ENCODE measurements at regions not wholly inside any gene's neighbourhood (a gene's known extent, or its start where the extent isn't known, plus 50 kb on each side); places are given as distances from the start of the nearest gene placed in this dataset.

DNA sequence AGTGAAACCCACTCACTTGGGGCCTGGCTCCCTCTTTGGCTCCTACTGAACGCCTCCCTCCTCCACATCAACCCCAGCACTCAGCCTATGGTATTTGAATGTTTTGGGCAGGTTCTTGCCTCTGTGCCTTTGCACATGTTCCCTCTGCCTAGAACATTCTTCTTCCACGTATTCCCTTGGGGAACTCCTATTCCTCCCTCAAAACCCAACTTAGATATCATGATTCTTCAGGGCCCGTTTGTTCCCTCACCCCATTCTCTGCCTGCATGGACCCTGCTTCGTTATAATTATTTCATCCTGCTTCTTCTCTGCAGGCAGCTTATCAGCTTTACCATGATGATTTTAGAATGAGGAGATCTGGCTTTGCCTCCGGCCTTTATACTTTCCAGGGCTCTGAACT, 215.0 kb upstream of the IER5L start:
- DNase-seq (ENCODE audit: low read depth in 4 of 4, low spot score in 3 of 4), result no peak

DNA sequence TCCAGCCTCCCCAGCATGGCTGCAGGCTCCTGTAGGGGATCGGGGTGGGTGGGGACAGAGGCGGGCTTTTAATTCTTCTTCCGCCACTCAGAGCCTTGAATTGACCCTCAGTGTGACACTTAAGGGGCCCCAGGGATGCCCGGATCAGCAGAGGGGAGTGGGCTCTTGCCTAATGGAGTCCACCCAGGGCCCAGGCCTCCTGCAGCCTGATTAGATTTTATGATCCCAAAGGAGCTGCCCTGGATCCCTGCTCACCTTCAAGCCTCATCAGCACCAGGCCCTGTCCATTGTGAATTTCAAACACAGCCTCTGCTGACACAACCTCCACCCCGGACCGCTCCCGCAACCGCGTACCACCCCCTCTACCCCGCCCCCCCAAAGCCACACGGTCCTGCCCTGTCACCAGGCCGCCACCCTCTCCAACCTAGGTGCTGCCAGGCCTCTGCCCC, 214.1 kb upstream of the IER5L start:
- DNase-seq (ENCODE audit: low read depth in 4 of 4, low spot score in 3 of 4), result no peak

DNA sequence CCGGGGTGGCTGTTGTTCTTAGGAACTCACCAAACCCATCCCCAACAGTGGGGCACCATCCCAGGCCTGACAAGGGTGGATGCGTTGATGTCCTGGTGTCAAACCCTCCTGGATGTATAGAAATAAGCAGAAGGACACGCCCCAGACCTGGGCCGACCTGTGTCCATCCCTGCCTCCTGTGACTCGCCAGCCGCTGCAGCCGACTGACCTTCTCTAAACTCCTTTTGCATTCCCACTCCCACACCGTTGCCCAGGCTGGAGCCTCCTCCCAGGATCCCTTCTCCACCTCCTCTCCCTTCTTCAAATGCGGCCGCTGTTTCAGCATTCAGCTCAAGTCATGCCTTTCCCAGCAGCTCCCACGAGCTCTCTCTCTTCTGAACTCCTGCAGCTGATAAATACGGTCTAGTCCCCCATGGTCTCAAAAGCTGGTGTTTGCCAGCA, 213.2 kb upstream of the IER5L start:
- DNase-seq (ENCODE audit: low read depth in 4 of 4, low spot score in 3 of 4), result no peak

DNA sequence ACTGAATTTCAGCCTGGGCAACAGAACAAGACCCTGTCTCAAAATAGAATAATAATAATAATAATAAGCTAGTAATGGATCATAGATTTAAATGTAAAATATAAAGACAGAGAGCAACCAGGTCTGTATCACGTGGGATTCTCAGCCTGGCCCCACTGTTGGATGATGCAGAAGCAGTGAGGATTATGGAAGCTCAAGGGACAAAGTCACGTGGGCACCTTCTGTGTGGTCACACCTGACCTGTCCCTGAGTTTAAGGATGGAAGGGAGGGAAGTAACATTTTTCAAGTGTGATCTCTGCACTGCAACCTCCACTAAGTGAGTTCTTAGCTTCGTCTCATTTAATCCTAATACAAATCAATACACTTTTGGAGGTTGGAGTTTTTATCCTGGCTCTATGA, 212.5 kb upstream of the IER5L start:
- no peak for DNase-seq (ENCODE audit: low read depth in 4 of 4, low spot score in 3 of 4)

DNA sequence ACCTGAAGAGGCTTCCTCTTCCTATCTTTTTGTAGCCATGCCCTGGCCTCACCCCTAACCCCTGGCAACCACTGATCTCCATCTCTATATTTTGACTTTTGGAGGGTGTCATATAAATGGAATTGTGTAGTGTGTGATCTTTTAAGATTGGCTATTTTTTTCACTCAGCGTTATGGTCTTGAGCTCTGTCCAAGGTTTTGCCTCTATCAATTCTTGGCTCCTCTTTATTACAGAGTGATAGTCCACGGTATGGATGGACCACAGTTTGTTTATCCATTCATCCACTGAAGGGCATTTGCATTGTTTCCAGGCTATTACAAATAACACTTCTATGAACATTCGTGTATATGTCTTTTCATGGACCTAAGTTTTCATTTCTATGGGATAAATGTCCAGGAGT, 209.8 kb upstream of the IER5L start:
- DNase-seq (ENCODE audit: low read depth in 4 of 4, low spot score in 3 of 4), result no peak

DNA sequence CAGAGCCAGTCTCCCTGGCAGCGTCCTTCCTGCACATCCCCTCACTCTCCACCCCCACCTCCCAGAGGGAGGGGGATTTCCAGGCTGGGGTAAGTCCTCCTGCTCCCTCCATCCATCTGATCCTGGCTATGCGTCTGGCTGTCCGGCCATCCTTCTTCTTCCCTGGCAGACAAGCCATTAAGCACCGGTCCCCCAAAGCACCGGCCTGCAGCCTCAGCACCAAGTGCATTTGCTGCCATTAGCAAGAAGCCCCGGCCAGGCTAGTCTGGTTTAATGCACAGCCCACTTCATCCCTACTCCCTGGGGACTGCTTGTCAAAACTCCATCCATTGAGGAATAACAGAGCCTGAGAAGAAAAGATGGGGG, 208.7 kb upstream of the IER5L start:
- no peak for DNase-seq (ENCODE audit: low read depth in 4 of 4, low spot score in 3 of 4)

DNA sequence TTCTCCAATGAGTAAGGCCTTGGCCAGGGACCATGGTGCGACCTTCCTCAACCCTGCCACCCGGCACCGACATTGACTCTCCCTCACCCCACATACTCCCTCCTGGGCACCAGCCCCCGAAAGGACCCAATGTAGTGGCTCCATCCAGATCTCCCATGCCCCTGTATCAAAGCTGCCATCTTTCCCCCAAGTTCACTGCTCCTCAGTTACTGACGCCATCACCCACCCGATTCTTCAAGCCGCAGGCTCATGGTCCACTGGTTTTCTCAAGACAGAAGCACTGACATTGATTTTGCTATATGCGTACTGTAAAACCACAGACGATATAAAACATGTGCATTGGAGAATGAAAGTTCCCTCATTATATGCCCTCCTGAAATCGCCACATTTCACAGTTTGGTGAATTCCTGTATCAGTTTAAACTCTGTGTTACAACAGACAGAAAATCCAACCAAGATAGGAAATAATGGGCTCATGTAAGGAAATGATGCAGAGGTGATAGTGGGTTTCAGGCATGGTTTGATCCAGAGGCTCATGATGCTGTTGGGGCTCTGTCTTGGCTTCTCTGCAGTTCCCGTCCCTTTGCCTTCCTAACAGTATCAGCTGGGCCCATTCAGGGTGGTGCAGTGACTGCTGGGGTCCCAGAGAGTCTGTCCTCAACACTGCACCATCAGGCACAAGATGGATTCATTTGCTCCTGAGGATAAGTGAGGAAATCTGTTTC, 207.3 kb upstream of the IER5L start:
- DNase-seq (ENCODE audit: low read depth in 4 of 4, low spot score in 3 of 4), result no peak

DNA sequence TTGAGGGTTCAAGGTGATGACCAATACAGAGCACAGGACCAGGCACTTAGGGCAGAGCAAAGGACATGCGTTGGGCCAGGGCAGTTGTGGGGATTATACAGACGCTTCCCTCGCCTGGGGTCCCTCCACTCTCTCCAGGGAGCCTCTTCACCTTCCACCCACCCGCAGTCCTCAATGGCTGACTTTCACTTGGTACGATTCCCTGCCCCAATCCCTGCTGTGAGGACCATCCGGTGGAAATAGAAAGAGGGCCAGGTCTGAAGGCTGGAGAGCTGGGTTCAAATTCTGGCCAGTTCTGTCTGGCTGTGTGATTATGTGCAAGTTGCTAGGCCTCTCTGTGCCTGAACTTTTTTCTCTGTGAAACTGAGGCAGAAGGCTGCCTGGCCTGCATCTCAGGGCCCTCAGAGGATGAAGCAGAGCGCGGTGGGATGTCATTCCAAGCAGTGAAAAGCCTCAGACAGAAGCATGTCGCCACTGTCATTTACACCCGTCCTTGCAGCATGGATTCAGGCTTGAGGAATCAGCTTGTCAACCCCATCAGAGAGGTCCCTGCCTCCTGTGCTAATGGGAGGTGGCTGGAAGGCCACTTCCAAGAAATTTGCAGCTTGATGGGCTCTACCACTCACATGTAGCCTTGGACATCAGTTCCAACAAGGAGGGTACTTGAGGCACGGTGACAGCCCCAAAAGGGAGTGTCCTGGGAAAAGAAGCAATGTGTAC, 206.6 kb upstream of the IER5L start:
- DNase-seq (ENCODE audit: low read depth in 4 of 4, low spot score in 3 of 4), result no peak

DNA sequence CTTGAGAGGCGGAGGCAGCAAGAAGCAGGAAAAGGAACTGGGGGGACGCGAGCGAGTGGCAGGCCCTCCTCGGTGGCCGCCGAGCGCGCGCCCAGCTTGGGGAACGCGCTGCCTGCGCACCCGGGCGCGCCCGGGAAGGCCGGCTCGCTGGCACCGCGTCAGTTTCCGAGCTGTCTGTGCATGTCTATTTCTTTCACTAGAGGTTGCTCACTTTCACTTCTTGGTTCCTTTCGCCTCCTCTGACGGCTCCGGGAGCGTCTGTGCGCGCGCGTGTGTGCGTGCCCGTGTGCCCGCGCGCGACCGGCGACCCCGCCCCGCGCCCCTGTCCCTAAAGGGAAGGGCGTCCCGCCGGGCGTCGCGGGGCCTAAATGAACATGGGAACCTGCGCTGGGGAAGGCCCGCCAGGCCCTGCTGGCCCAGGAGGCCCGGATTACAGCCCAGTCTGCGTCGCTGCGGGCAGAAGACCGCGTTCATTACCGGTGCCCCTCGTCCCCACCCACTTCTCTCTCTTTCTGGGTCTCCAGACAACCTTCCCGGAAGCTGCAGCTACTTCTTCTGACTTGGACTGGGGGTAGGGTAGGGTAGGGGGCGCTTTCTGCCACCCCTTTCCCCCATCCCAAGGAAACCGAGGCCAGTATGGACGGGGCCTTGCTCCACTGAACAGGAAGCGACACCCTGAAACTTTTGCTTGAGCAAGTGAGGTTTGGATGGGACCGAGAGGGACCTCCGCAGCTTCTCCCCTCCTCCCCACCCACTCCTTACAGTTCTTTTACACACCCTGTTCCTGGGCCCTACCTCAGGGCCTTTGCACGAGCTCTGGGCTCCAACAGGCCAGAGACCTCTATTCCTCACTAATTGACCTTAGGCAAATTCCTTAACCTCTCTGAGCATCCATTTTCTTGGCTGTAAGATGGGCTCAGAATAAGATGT, 205.8 kb upstream of the IER5L start:
- peak in 1 of 4 donors; percentile 67 for DNase-seq (ENCODE audit: low read depth in 4 of 4, low spot score in 3 of 4)

DNA sequence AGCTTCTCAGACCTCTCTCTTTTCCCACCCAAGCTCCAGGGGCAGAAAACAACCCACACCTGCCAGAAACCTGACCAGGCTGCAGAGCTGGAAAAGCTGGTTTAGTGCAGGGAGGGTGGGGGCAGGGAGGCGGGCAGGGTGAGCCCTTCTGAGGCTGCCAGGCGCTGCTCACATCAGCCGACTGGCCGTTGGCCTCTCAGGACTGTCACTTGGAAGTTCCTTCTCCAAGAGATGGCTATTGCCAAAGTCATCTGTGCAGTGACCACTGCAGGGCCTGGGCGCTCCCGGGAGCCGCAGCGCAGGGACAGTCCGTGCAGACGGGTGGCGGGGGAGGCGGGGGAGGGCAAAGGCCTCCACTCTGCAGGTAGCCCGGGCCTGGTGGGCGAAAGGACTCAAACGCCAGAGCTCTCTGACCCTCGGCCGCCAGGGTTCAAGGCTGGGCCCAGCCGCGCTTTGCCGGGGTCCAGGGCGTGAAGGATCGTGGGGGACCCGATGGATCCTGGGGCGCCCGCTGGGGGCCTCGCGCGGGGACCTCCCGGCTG, 205.0 kb upstream of the IER5L start:
- DNase-seq (ENCODE audit: low read depth in 4 of 4, low spot score in 3 of 4), result peak in 1 of 4 donors; percentile 72

DNA sequence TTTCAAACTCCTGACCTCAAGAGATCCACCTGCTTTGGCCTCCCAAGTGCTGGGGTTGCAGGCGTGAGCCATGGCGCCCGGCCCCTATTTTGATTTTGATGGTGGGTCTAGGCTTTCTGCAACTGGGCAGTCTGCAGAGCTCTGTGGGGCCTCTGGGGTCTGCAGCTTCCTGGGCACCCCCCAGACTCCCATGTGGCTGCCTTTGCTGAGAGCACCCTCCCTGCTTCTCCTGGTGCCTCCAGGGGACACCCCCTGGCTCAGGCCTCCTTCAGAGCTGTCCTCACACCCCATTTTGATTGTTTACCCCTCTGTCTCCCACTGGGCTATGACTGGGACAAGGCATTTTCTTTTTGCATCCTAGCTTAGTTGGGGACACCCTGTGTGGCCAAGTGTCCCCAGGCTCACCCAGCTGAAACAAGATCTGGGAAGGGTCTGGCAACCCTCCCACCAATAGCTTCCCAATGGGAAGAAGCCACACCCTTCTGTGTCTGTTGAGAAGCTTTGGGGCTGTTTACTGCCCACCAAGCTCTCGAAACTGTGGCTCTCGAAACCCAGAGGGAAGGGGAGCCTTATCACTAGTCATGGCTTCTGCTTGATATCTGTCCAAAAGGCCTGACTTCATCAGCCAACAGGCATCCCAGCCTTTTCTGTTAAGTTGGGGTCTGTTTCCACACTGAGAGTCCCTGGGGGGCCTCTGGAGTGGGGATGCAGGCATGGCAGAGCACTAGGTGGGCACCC, 204.4 kb upstream of the IER5L start:
- DNase-seq (ENCODE audit: low read depth in 4 of 4, low spot score in 3 of 4), result no peak

DNA sequence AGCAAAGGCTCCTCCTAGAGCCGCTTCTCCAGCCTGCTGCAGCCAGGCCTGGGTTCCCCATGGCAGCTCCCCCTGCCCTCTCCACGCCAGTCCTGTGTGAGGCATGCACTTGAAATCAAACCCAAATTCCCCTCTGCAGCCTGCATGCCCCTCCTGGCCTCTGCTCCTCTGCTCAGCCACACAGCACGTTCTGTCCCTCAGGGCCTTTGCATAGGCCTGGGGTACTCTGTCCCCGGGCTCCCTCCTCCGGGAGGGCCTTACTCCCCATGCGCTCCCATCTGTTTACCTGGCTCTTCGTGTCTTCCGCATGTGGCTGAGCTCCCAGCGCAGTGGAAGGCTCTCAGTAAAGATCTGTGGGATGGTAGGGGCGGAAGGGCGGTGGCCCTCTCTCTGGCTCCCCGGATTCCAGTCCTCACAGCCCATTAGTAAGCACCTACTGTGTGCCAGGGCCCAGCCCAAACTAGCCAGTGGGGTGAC, 203.5 kb upstream of the IER5L start:
- no peak for DNase-seq (ENCODE audit: low read depth in 4 of 4, low spot score in 3 of 4)

DNA sequence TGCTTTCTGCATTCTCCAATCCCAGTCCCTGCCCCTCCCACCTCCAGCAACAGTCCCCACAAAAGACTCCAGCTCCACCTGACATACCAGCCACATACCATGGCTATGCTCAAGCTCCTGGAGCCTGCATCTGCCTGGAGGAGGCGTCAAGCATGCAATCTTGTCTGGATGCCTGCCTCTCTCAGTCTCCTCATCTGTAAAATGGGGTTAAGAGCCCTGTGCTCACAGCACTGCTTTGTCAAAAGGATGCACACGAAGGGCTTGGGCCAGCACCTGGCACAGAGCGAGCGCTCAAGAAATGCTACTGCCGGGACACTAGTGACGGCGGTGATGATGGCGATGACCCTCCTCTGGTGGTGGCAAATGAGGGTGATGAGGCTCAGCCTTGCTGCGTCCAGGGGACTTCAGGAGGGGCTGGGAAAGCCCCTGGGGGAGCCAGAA, 202.9 kb upstream of the IER5L start:
- no peak for DNase-seq (ENCODE audit: low read depth in 4 of 4, low spot score in 3 of 4)

DNA sequence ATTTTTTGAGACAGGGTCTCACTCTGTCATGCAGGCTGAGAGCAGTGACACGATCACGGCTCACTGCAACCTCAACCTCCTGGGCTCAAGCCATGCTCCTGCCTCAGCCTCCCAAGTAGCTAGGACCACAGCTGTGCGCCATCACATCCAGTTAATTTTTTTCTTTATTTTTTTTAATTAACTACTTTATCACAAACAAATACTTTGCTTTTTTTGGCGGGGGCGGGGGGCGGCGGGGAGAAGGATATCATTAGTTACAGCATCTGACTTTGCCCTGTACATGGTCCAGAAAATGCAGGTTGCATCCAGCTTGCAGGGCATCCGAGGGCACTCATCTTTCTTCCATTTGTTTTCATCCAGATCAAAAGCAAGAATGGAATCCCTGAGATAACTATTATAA, 201.8 kb upstream of the IER5L start:
- no peak for DNase-seq (ENCODE audit: low read depth in 4 of 4, low spot score in 3 of 4)

DNA sequence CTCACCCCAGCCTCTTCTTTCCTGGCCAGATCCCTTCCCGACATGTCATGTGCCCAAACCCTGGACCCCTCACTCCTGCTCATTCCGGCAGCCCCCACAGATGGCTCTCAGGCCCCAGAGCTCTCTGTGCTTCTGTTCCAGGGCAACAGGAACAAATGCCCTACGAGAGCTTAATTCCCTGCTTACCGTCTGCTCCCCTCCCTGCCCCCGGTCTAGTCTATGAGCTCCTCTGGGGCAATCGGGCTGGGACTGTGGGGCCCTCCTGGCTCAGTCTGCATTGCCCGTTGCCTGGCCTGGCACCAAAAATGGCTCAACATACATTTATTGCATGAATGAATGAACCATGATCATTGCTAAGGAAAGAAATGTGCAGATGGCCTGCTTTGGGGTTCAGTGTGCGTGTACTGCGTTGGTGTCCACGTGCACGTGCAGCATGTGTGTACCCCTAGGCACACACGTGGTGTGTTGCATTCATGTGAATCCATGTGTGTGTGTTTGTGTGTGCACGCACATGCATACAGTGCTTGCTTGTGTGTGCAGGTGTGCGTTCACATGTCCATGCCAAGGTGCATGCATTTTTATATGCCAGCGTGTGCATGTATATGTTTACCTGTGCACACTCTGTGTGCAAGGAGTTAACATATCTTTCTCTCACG, 201.2 kb upstream of the IER5L start:
- no peak for DNase-seq (ENCODE audit: low read depth in 4 of 4, low spot score in 3 of 4)

DNA sequence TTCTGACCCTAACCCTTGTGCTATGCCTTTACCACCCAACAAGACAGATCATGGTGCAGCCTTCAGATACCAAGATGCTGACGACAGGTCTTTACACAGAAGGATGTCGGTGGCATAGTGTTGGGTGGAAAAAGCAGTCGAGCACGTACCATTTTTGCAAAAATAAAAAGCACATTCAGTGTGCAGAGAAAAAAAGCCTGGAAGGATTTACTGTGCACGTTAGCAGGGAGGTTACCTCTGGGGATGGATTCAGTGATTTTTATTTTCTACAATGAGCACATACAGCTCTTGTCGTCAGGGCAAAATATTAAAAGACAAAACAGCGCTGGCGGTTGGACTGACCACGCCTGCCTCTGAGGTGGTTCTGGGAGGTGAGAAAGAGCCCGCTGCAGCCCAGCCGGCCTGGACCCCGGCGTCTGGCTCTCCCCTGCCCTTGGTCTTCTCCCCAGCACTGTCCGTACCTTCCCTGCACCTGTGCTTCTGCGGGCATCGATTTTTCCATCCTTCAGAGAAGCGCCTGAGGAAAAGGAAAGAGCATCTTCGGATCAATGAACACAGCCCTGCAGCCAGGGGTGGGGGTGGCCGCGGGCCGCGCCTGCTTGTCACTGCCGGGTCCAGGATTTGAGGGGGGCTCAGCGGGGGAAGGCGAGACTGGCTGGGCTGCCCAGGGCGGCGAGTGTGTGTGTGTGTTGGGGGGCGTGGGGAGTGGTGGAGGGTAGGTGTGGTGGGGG, 200.0 kb upstream of the IER5L start:
- DNase-seq (ENCODE audit: low read depth in 4 of 4, low spot score in 3 of 4), result no peak

DNA sequence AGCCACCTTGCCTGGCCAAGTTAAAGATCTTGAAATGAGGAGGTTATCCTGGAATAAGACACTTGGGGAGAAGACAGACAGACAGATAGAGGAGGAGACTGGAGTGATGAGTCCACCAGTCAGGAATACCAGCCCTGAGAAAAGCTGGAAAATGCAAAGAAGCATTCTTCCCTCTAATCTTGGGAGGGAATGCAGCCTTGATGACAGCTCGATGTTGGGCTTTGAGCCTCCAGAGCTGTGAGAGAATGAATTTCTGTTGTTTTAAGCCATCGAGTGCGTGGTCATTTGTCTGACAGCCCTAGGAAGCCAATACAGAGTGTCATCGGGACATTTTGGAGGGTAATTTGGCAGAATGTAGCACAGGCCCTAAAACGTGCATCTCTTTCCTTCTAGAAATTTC, 199.1 kb upstream of the IER5L start:
- DNase-seq (ENCODE audit: low read depth in 4 of 4, low spot score in 3 of 4), result no peak

DNA sequence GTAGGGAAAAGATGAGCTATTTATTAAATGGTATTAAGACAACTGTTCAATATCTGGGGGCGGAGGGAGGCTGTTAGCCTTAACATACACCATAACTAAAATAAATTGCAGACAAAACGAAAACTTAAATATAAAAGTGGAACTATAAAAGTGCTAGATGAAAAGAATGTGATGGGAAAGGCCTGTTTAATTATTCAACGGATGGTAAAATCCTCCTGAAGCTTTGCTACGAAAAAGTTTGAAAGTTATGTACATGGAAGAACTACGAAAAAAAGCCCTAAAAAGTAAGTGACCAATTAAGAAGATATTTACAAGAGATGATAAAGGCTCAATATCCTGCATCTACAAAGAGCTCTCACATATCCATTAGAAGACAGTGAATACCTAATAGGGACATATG, 197.8 kb upstream of the IER5L start:
- DNase-seq (ENCODE audit: low read depth in 4 of 4, low spot score in 3 of 4), result no peak

DNA sequence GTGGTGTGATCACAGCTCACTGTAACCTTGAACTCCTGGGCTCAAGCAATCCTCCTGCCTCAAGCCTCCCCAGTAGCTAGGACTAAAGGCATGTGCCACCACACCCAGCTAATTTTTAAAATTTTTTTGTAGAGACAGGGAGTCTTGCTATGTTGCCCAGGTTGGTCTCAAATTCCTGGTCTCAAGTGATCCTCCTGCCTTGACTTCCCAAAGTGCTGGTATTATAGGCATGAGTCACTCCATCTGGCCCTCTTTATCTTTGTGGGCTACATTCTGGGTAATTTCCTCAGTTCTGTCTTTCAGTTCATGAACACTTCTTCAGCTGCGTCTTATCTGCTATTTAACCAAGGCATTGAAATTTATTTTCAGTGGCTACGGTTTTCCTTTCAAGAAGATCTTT, 196.6 kb upstream of the IER5L start:
- no peak for DNase-seq (ENCODE audit: low read depth in 4 of 4, low spot score in 3 of 4)

All from left renal pelvis (tissue), 4 donors.